Neuronal stem cell (in vitro differentiated cells): ENCODE measurements at regions not wholly inside any gene's neighbourhood (a gene's known extent, or its start where the extent isn't known, plus 50 kb on each side); places are given as distances from the start of the nearest gene placed in this dataset.

Experiments used
- DNase-seq: peaks from one replicate; pipeline ENCODE4 v3.0.0-alpha.2; 2013; ENCODE audit warnings: low spot score
- H2AFZ ChIP-seq: one replicate; pipeline ENCODE4 v1.6.1; 2013; ENCODE audit warnings: mild to moderate bottlenecking, low read length, inconsistent platforms
- H2AK5ac ChIP-seq: 2 replicates; pipeline ENCODE4 v1.6.1; 2013; ENCODE audit warnings: low read depth, mild to moderate bottlenecking, inconsistent platforms, low read length, moderate library complexity, mixed read lengths
- H2BK120ac ChIP-seq: 2 replicates; pipeline ENCODE4 v1.6.1; 2013; ENCODE audit warnings: low read depth, mild to moderate bottlenecking, inconsistent platforms, low read length, moderate library complexity, mixed read lengths
- H2BK12ac ChIP-seq: one replicate; pipeline ENCODE4 v1.6.1; 2013; ENCODE audit warnings: low read length, inconsistent platforms
- H2BK15ac ChIP-seq: 2 replicates; pipeline ENCODE4 v1.6.1; 2013; ENCODE audit warnings: mild to moderate bottlenecking, low read length, inconsistent platforms, mixed read lengths
- H2BK5ac ChIP-seq: one replicate; pipeline ENCODE4 v1.6.1; 2013; ENCODE audit warnings: inconsistent platforms, mild to moderate bottlenecking, low read length, moderate library complexity
- H3K14ac ChIP-seq: one replicate; pipeline ENCODE4 v1.6.1; 2013; ENCODE audit warnings: low read length, inconsistent platforms
- H3K18ac ChIP-seq: 2 replicates; pipeline ENCODE4 v1.6.1; 2013; ENCODE audit warnings: low read length, inconsistent platforms
- H3K23ac ChIP-seq: 2 replicates; pipeline ENCODE4 v1.6.1; 2013; ENCODE audit warnings: low read depth, mild to moderate bottlenecking, mixed read lengths, low read length, inconsistent platforms; ENCODE audit not compliant: poor library complexity
- H3K27ac ChIP-seq: replicated peaks from 3 replicates; pipeline ENCODE4 v1.5.1; 2013; ENCODE audit warnings: low read length, inconsistent platforms
- H3K27me3 ChIP-seq, 3 experiments: 2 replicates each; pipeline ENCODE4 v1.6.1; 2013; ENCODE audit warnings: low read length in 3 of 3, mild to moderate bottlenecking in 2 of 3, inconsistent platforms in 1 of 3, low read depth in 1 of 3, mixed read lengths in 1 of 3, moderate library complexity in 1 of 3; ENCODE audit not compliant: control insufficient read depth in 3 of 3, insufficient read depth in 3 of 3
- H3K36me3 ChIP-seq, 2 donors: replicated peaks in 1 of 2; 2 replicates each; pipeline ENCODE4 v1.6.1; 2013; ENCODE audit warnings: low read length in 2 of 2; ENCODE audit not compliant: control insufficient read depth in 2 of 2, insufficient read depth in 2 of 2
- H3K4ac ChIP-seq: 2 replicates; pipeline ENCODE4 v1.6.1; 2013; ENCODE audit warnings: inconsistent platforms, mild to moderate bottlenecking, low read length, moderate library complexity
- H3K4me1 ChIP-seq, 2 donors: 1 replicate in 1 of 2; 2 replicates in 1 of 2; pipeline ENCODE4 v1.6.1; 2013; ENCODE audit warnings: low read length in 2 of 2, low read depth in 1 of 2; ENCODE audit not compliant: control insufficient read depth in 2 of 2, insufficient read depth in 1 of 2
- H3K4me2 ChIP-seq: one replicate; pipeline ENCODE4 v1.6.1; 2013; ENCODE audit warnings: mild to moderate bottlenecking, low read length, inconsistent platforms; ENCODE audit not compliant: insufficient read depth, poor library complexity, severe bottlenecking
- H3K4me3 ChIP-seq, 2 donors: 2 replicates each; pipeline ENCODE4 v1.5.1; 2013; ENCODE audit warnings: low read length in 2 of 2, mild to moderate bottlenecking in 2 of 2, inconsistent platforms in 1 of 2, moderate library complexity in 1 of 2
- H3K79me1 ChIP-seq: one replicate; pipeline ENCODE4 v1.6.1; 2013; ENCODE audit warnings: low read depth, mild to moderate bottlenecking, inconsistent platforms, low read length, moderate library complexity
- H3K9ac ChIP-seq: one replicate; pipeline ENCODE4 v1.6.1; 2013; ENCODE audit warnings: mild to moderate bottlenecking, low read depth, low read length, inconsistent platforms; ENCODE audit not compliant: poor library complexity
- H3K9me3 ChIP-seq, 2 donors: replicated peaks in 1 of 2; 2 replicates each; pipeline versions ENCODE3 to v1.6.1; 2013; ENCODE audit warnings: low read length in 2 of 2, mild to moderate bottlenecking in 2 of 2, inconsistent platforms in 1 of 2, low read depth in 1 of 2, mixed read lengths in 1 of 2, moderate library complexity in 1 of 2; ENCODE audit not compliant: control insufficient read depth in 2 of 2, insufficient read depth in 1 of 2
- H4K8ac ChIP-seq: one replicate; pipeline ENCODE4 v1.6.1; 2013; ENCODE audit warnings: low read depth, mild to moderate bottlenecking, inconsistent platforms, low read length, moderate library complexity
- H4K91ac ChIP-seq: one replicate; pipeline ENCODE4 v1.6.1; 2013; ENCODE audit warnings: low read length, low read depth, mild to moderate bottlenecking, inconsistent platforms; ENCODE audit not compliant: poor library complexity
- WGBS, 2 donors: extraction: QIAGEN DNeasy Blood & Tissue Kit; methylation state at CpG; one replicate each; pipeline ENCODE4 v1.1.7; 2013; ENCODE audit warnings: missing lambda C conversion rate in 2 of 2, mixed read lengths in 1 of 2; ENCODE audit not compliant: insufficient read length in 2 of 2, insufficient replicate concordance in 1 of 2; ENCODE audit errors: extremely low coverage in 2 of 2; 5-methylcytosine and 5-hydroxymethylcytosine counted together

GRCh38 chr14:87018294-87018693, 974.7 kb downstream of the GALC start:
- Histone ChIP-seq H2AK5ac (no peak overlapping the region), H2BK12ac (no peak overlapping the region), H3K23ac (no peak overlapping the region), H2AFZ (no peak overlapping the region), H3K79me1 (no peaks in the 10 kb centered on the region), H2BK5ac (no peak overlapping the region), H3K14ac (no peak overlapping the region), H3K27me3 (no peaks in the 10 kb centered on the region), H4K8ac (no peak overlapping the region), H2BK120ac (no peak overlapping the region), H3K9ac (no peak overlapping the region), H3K18ac (no peak overlapping the region), H3K27ac (no peak overlapping the region), H3K36me3 (no peaks in the 10 kb centered on the region), H4K91ac (no peak overlapping the region), H3K9me3 (no peaks in the 10 kb centered on the region), H3K4ac (no peak overlapping the region), H2BK15ac (no peak overlapping the region), H3K4me2 (no peak overlapping the region), H3K4me1 (no peaks in the 10 kb centered on the region), H3K4me3 (no peak overlapping the region)
- WGBS, 2 donors = no CpG with 5 or more reads among the region's 1 CpG
- no peak for DNase-seq

- Histone ChIP-seq H2BK15ac (no peak overlapping the region), H3K18ac (no peak overlapping the region), H4K91ac (no peak overlapping the region), H3K4me2 (no peak overlapping the region), H3K36me3 (no peaks in the 10 kb centered on the region), H2AK5ac (no peak overlapping the region), H2BK12ac (no peak overlapping the region), H3K27me3 (no peaks in the 10 kb centered on the region), H3K79me1 (no peaks in the 10 kb centered on the region), H3K23ac (no peak overlapping the region), H3K4ac (no peak overlapping the region), H2AFZ (no peak overlapping the region), H3K9ac (no peak overlapping the region), H3K27ac (no peak overlapping the region), H4K8ac (no peak overlapping the region), H3K14ac (no peak overlapping the region), H2BK5ac (no peak overlapping the region), H2BK120ac (no peak overlapping the region), H3K4me3 (no peak overlapping the region), H3K9me3 (no peaks in the 10 kb centered on the region), H3K4me1 (no peaks in the 10 kb centered on the region)
- WGBS, 2 donors = no CpG with 5 or more reads among the region's 2 CpGs
- no peak for DNase-seq
Observed at GRCh38 chr14:87017335-87017734, 975.6 kb downstream of the GALC start.

GRCh38 chr14:87014856-87015255, 978.1 kb downstream of the GALC start:
- no peak overlapping the region for H4K91ac ChIP-seq
- no peak for DNase-seq
- no peak overlapping the region for H2BK15ac ChIP-seq
- H3K27me3 ChIP-seq = no peaks in the 10 kb centered on the region
- H3K4me3 ChIP-seq = no peak overlapping the region
- H3K4me2 ChIP-seq = no peak overlapping the region
- H3K18ac ChIP-seq = no peak overlapping the region
- H3K9ac ChIP-seq = no peak overlapping the region
- WGBS, 2 donors = no CpG with 5 or more reads among the region's 3 CpGs
- no peak overlapping the region for H2BK12ac ChIP-seq
- no peaks in the 10 kb centered on the region for H3K4me1 ChIP-seq
- no peak overlapping the region for H3K4ac ChIP-seq
- no peak overlapping the region for H4K8ac ChIP-seq
- no peaks in the 10 kb centered on the region for H3K36me3 ChIP-seq
- H3K14ac ChIP-seq = no peak overlapping the region
- no peak overlapping the region for H2AFZ ChIP-seq
- no peak overlapping the region for H2AK5ac ChIP-seq
- no peaks in the 10 kb centered on the region for H3K79me1 ChIP-seq
- H2BK120ac ChIP-seq = no peak overlapping the region
- H3K9me3 ChIP-seq = no peaks in the 10 kb centered on the region
- no peak overlapping the region for H2BK5ac ChIP-seq
- H3K27ac ChIP-seq = no peak overlapping the region
- H3K23ac ChIP-seq = no peak overlapping the region

GRCh38 chr14:87013583-87013982, 979.4 kb downstream of the GALC start:
- no CpG with 5 or more reads among the region's 2 CpGs for WGBS, 2 donors
- Histone ChIP-seq H2AFZ (no peak overlapping the region), H2BK120ac (no peak overlapping the region), H2BK12ac (no peak overlapping the region), H3K9me3 (no peaks in the 10 kb centered on the region), H3K9ac (no peak overlapping the region), H4K91ac (no peak overlapping the region), H3K4me2 (no peak overlapping the region), H3K4me3 (no peak overlapping the region), H3K4me1 (no peaks in the 10 kb centered on the region), H3K79me1 (no peaks in the 10 kb centered on the region), H3K18ac (no peak overlapping the region), H3K27ac (no peak overlapping the region), H3K27me3 (no peaks in the 10 kb centered on the region), H2AK5ac (no peak overlapping the region), H2BK15ac (no peak overlapping the region), H4K8ac (no peak overlapping the region), H3K4ac (no peak overlapping the region), H2BK5ac (no peak overlapping the region), H3K23ac (no peak overlapping the region), H3K36me3 (no peaks in the 10 kb centered on the region), H3K14ac (no peak overlapping the region)
- no peak for DNase-seq
